NCI-H2171 (cell line): ENCODE measurements at regions not wholly inside any gene's neighbourhood (a gene's known extent, or its start where the extent isn't known, plus 50 kb on each side); places are given as distances from the start of the nearest gene placed in this dataset.
"Not testable (repeated sequence)": the region's sequence is repeated elsewhere in the genome, so short reads cannot be mapped to it uniquely, and the experiment has no call there.

Experiments used
- DNase-seq: peaks from one replicate; lab custom pipeline; 2025; lab: John Stamatoyannopoulos, UW

DNA sequence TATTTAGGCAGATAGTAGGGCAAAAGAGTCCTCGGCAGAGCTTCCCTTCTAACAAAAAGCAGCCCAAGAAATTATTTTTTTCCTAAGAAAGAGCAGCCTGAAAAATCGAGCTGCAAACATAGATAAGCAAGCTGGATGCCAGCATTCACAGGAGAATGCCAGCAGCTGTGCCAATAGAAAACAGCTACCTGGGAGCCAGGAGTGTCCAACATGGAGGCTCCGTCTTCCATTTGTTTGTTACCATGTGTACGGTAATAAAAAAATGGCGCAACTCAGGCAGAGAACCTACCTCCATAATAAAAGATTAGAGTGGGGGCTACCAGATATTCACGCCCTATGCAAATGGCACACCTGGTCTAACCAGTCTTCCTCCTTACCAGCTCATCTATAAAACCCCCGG is 77.6 kb upstream of the IPO5 start:
- no peak for DNase-seq

DNA sequence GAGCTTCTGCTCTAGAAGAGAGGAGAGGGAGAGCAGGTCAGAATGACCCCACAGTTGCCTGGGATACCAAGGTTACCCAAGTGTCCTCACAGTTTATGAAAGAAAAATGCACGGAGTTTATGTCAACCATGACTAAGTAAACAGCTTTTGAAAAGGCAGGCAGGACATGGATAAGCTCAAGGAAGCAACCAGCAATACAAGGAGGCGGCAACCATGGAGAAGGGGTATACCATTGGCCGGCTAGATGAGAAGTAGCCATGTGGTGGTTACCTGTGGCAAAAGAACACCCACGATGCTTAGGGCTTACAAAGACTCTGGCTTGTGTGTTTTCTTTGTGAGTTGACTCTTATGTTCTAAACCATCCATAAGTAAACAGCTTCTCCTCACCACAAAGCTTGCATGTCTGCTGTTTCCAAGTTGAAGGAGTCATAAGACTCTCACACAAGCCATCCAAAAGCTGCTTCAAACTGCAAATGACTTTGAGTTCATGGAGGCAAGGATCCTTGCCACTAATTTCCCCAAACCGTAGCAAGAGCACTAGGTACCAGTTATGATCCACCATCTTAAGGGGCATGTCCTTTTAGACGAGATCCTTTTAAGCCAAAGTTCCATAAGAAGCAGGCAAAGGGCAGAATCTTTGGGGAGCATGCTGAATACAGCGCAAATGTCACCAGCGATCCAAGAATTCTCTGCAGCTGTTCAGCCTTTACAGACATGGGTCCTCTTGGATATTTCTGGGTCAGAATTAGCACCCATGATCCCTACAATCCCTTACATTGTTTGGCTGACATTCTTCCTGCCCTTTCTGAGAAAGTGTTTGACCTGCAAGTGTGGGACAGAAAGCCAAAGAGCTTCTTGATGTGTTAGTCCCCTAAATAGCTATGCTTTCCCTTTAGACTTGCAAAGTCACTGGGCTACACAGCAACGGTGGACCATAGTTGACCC is 74.8 kb upstream of the IPO5 start:
- DNase-seq = no peak

DNA sequence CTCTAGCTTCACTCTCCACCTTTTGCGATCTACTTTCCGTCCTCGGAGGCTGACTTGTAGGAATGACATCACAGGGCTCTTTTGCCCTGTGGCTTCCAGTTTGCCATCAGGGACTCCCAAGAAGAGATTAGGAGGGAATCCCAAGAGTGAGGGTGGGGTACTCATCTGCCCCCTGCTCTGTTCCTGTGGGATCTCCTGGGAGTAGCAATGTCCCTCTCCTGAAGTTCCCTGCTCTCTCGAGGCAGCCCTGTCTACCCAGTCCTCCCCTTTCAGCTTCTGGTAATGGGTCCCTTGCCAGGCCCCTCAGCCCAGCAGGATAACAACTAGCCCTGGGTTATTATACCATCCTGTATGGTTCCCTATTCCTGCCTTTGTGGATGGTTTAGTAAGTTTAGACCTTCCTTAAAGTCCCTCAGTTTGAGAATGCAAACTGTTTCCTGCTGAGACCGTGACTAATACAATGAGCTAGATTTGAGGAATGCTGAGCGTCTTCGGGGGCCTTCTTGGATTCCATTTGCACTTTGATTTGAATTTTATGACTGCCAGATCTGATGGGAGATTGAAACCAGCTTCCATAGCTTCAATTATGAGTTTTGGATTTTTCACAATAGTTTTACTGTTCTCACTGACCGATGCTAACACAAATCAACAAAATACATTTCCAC is 73.7 kb upstream of the IPO5 start:
- DNase-seq = no peak

DNA sequence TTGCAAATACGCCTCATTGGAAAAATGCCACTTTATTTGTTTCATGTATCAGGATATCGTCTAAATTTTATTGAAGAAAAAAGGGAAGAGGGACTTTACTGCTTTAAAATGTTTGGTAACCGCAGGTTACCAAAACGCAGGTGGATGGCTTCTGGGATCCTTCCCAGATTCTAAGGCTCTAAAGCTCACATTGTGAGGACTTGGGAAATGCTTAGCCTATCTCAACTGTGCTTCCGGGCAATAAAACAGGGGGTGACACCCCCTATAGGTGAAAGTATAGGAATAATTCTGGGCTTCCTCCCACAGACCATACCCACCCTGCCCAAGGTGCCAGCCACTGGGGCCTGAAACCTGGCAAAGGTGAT is 73.2 kb upstream of the IPO5 start:
- DNase-seq = no peak

DNA sequence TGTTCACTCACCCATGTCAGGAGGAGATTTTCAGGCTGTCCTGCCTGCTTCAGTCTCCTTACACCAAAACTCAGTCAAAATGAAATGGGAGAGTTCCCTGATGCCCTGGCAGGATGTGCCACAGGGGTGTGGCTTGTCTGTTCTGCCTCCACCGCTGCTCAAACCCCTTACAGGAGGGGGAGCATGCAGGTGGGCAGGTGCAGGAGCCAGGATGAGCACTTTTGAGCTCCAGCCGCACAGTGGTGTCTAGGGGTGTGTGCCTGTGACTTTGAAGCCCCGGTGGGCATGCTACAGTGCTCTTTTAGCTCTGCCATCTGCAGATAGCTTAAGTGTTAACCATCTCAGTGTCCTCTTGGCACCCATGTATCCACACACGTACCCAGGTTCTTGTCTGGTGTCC is 71.9 kb upstream of the IPO5 start:
- no peak for DNase-seq

DNA sequence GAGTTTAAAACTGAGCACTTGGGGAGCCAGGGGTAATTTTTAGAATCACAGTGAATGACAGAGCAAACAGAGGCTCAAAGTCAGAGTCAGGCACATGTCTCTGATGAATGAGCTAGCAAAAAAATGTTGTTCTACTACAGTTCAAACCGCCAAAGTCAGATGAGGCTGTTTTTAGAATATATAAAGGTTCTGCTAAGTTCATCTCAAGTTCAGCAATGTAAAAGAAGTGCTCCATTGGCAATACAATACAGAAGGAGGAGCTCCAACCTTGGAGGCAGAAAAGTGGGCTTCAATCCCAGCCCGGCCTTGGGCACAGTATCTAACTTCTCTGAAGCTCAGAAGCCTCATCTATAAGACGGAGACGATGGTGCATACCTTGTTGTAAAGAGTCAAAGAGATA is 70.1 kb upstream of the IPO5 start:
- no peak for DNase-seq

DNA sequence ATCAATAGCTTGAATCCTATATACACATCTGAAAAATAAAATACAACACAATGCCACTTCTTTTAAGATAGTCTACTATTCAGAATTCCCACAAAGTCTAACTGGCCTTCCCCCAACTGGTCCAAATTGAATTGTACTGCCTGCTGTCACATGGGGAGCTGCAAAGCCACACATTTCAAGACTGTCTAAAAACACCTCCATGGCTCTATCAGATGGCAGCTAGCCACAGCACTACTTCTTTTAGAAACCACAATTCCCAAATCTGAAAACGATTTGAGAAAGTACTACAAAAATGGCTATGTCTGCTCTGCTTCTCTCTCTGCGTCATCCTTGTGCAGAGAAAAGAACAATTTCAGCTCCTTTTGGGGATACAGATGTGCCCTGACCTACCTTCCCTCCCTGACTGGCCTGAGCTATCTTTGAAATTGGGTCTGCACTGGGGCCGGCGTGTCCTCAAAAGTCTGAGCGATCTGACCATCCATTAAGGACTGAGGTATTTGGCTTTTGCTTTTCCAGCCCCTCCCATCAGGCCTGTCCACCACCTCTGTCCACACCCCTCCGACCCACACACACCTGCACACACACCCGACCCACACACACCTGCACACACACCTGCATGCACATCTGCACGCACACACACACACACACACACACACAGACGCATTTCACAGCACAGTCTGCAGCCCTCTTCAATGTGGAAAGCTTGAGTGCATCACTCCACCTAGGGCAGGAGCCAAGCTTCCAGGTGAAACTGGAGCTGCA is 68.6 kb upstream of the IPO5 start:
- DNase-seq = no peak

DNA sequence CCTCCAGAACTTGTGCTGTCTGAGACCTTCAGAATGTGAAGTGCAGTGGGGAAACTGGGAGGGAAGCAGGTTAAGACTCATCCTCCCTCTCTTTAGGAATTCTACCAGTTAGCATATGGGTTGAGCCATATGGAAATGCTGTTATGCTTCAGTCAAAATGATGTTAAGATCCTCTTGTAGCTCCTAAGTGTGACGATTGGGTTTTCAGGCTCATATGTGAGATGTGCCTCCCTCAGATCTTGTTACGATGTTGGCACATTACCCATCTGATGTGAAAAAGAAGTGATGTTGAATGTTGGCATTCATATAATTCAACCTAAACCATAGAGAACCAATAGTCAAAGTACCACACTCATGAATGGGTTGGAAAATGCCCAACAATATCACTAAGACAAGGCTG is 67.8 kb upstream of the IPO5 start:
- no peak for DNase-seq

DNA sequence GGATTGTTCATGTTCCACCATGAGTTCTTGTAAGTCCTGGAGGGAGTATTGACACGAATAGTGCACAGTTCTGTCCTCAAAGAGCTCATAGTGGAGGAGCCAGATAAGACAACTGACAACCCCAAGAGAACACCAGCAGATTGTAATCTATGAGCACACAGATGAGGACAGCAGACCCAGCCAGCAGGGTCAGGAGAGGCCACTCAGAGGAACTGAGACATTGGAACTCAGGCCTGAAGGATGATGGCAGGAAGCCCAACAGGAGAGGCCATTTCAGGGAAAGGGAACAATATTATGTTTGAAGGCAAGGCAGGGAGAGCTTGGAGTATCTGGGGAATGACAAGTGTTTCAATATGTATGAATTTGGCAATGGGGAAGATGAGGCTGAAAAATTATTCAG is 63.7 kb upstream of the IPO5 start:
- DNase-seq = no peak

DNA sequence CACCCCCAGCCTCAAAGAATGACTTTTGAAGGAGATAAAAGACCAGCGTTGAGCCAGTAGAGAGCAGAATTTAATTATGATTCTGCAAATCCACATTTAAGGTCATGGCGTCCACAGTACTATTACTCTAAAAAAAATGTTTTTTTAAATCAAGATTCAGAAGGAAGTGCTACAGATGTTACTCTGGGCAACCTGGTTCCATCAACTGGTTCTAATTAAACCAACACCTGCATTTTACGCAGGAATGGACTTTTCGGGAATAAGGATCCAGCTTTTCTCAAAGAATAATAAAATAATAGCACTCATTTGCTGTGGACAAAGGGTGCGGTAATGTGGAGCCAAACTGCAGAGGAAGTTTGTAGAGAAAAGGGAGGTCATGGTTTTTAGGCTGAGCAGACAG is 62.9 kb upstream of the IPO5 start:
- DNase-seq = no peak

DNA sequence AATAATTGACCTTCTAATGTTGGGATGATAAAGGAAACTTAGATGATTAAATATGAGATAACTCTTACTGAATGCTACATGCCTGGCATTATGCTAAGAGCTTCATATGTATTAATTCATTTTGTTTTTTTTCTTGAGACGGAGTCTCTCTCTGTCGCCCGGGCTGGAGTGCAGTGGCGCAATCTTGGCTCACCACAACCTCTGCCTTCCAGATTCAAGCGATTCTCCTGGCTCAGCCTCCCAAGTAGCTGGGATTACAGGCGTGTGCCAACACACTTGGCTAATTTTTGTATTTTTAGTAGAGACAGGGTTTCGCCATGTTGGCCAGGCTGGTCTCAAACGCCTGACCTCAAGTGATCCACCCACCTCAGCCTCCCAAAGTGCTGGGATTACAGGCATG is 61.5 kb upstream of the IPO5 start:
- not testable (repeated sequence) for DNase-seq

DNA sequence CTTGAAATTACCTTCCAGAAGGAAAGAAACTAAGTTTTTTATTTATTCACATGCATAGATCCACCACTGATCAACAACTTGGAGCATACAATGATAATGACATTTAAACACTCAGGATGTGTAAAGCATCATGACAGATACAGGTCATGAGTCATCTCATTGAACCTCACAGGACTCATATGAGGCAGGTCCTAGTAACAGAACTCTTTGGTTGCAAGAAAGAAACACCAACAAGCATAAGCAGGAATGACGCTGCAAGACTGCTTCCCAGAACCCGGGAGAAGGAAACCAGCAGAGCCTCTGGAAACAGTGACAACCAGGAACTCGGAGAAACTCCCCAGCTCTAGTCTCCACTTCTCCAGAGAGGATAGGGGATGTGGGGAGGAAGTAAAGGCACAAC is 60.8 kb upstream of the IPO5 start:
- DNase-seq = no peak

DNA sequence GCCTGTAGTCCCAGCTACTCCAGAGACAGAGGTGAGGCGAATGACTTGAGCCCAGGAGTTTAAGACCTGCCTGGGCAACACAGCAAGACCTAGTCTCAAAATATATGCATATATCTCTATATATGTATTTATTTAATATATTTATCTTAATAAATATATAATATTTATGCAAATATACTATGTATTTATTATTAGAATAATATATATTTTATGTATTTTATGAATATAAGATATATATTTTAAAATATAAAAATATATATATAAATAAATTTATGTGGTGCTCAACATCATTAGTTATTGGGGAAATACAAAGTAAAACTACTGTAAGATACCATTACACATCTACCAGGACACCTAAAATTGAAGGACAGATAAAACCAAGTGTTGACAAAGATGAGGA is 58.1 kb upstream of the IPO5 start:
- no peak for DNase-seq

DNA sequence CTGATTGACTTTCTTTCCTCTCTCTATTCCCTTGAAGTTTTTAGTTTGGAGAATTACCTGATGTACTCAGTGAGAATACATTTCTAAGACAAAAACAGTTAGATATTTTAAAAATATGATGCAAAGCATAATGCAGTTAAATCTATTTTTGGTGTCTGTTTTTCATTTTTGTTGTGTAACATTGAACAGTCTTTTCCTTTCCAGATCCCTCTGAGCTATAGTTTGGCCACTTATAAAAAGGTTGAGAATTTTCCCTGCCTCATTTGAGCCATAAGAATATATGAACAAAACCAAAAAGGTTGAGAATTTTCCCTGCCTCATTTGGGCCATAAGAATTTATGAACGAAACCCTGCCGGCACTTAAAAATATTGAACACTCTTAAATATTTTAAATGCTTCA is 57.0 kb upstream of the IPO5 start:
- no peak for DNase-seq

DNA sequence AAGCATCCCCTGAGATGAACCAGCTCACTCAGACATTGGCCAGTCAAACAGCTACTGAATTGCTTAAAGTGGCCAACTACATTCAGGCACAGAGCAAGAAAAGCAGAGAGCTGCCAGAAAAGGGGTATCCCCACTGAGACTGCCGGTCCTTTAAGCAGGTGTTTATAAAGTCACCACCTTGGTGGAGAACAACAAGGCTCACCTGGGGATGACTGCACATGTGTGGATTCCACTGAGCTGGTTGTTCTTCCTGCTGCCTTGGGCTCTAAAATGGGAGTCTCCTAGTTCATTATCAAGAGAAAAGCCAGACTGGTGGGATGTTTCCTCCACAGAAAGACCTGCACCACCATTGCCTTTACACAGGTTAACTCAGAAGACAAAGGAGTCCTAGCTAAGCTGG is 51.8 kb upstream of the IPO5 start:
- no peak for DNase-seq
